Aorta (tissue), 5 donors: ENCODE measurements at regions not wholly inside any gene's neighbourhood (a gene's known extent, or its start where the extent isn't known, plus 50 kb on each side); places are given as distances from the start of the nearest gene placed in this dataset.

Source experiments
- ATAC-seq: fragments of 200-7000 bp; cut with Tn5 transposase; one replicate; pipeline ENCODE4 v1.9.1; 2022; ENCODE audit warnings: moderate library complexity; ENCODE audit not compliant: low FRiP score
- DNase-seq, 2 donors: peaks; one replicate each; pipeline ENCODE4 v3.0.0-alpha.2; 2020
- H3K27ac ChIP-seq, 2 donors: one replicate each; pipeline ENCODE4 v1.5.1; 2013; ENCODE audit warnings: low read length in 2 of 2, mild to moderate bottlenecking in 2 of 2, moderate library complexity in 2 of 2, control low read depth in 1 of 2, inconsistent platforms in 1 of 2, low read depth in 1 of 2
- H3K27me3 ChIP-seq, 2 donors: one replicate each; pipeline ENCODE4 v1.6.1; 2013; ENCODE audit warnings: control low read depth in 1 of 2, low read length in 1 of 2, mild to moderate bottlenecking in 1 of 2, moderate library complexity in 1 of 2; ENCODE audit not compliant: insufficient read depth in 2 of 2, control insufficient read depth in 1 of 2
- H3K36me3 ChIP-seq, 2 donors: one replicate each; pipeline ENCODE4 v1.6.1; 2013; ENCODE audit warnings: control low read depth in 1 of 2, low read length in 1 of 2, mild to moderate bottlenecking in 1 of 2; ENCODE audit not compliant: insufficient read depth in 2 of 2, control insufficient read depth in 1 of 2
- H3K4me1 ChIP-seq, 2 donors: one replicate each; pipeline ENCODE4 v1.6.1; 2013; ENCODE audit warnings: low read length in 2 of 2, control low read depth in 1 of 2, mild to moderate bottlenecking in 1 of 2, moderate library complexity in 1 of 2; ENCODE audit not compliant: insufficient read depth in 2 of 2, control insufficient read depth in 1 of 2
- H3K4me3 ChIP-seq, 2 donors: one replicate each; pipeline ENCODE4 v1.5.1; 2013; ENCODE audit warnings: low read length in 2 of 2, control low read depth in 1 of 2, mild to moderate bottlenecking in 1 of 2
- H3K9me3 ChIP-seq: one replicate; pipeline ENCODE4 v1.6.1; 2013; ENCODE audit warnings: mild to moderate bottlenecking, low read length; ENCODE audit not compliant: control insufficient read depth
- WGBS, 2 donors: extraction: QIAGEN DNeasy Blood & Tissue Kit; methylation state at CpG; one replicate each; pipeline ENCODE4 v1.1.7; 2013; 5-methylcytosine and 5-hydroxymethylcytosine counted together
- intact Hi-C, 2 donors: fragments of 100-400 bp; cut with DNase I; formaldehyde crosslinking; loops; one replicate each; pipeline versions ENCODE4 v1.14.2 to v1.15.0; 2022
- donor health status: healthy with polysubstance abuse.
- donor health status: Bipolar disorder and iron deficiency.
- donor health status: DM: no; HTN: no; CAD: no.
- donor health status: DM: no; HTN: no; CAD: no.
- donor health status: DM: yes; HTN: yes; CAD: no.

GRCh38 chr7:118075936-118076335 lies 108.0 kb upstream of the LSM8 start:
- WGBS, 2 donors: 91 to 94% methylated on average over 2 of the region's 2 CpGs
- Histone ChIP-seq H3K4me3 (no peak overlapping the region), H3K27ac (no peak overlapping the region), H3K9me3 (no peaks in the 10 kb centered on the region), H3K36me3 (no peaks in the 10 kb centered on the region), H3K4me1 (no peaks in the 10 kb centered on the region), H3K27me3 (no peaks in the 10 kb centered on the region)
- DNase-seq: no peak
- ATAC-seq: no peak
- intact Hi-C loops: no loop called here

DNA sequence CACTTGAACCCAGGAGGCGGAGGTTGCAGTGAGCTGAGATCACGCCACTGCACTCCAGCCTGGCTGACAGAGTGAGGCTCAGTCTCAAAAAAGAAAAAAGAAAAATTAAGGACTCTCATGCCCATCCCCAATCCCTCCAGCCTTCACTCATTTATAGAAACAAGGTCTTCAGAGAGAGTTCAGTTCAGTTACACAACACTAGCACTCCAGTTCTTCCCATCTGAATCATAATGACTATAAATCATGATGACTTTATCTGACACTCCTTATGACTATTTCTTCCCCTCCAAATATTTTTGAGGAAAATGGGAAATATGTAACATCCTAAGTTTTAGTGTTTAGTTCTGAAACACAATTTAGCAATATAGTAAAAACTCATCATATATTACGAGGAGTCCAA lies 107.4 kb upstream of the LSM8 start:
- DNase-seq: no peak
- Histone ChIP-seq H3K36me3 (no peaks in the 10 kb centered on the region), H3K9me3 (no peaks in the 10 kb centered on the region), H3K4me3 (no peak overlapping the region), H3K4me1 (no peaks in the 10 kb centered on the region), H3K27ac (no peak overlapping the region), H3K27me3 (no peaks in the 10 kb centered on the region)
- ATAC-seq: no peak
- 96% methylated on average over 3 of the region's 3 CpGs for WGBS, 2 donors
- intact Hi-C loops: no loop called here

DNA sequence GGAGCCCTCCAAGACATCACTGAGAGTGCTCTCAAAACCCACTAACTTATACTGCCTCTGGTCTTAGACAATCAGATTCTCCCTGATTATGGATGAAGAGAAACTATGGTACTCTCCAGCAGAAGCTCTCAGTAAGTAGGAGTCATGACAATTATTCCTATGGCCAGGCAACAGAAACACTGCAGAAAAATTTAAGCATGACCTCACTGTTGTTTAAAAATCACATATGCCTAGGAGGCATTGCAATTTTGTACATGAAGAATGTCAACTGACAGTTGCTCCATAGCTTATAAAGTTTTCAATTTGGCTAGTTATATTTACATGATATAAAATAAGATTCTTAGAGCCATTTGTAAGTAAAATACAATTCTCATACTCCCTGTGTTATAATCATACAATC lies 105.9 kb upstream of the LSM8 start:
- Histone ChIP-seq H3K9me3 (no peaks in the 10 kb centered on the region), H3K27ac (no peak overlapping the region), H3K27me3 (no peaks in the 10 kb centered on the region), H3K4me3 (no peak overlapping the region), H3K4me1 (no peaks in the 10 kb centered on the region), H3K36me3 (no peaks in the 10 kb centered on the region)
- no peak for DNase-seq
- no peak for ATAC-seq
- intact Hi-C loops: no loop called here

GRCh38 chr7:118079369-118079768 lies 104.6 kb upstream of the LSM8 start:
- WGBS, 2 donors: 63 to 84% methylated on average over 1 of the region's 1 CpG
- Histone ChIP-seq H3K27me3 (no peaks in the 10 kb centered on the region), H3K36me3 (no peaks in the 10 kb centered on the region), H3K4me3 (no peak overlapping the region), H3K9me3 (no peaks in the 10 kb centered on the region), H3K27ac (no peak overlapping the region), H3K4me1 (no peaks in the 10 kb centered on the region)
- DNase-seq: no peak
- intact Hi-C loops: no loop called here
- no peak for ATAC-seq

- intact Hi-C loops: no loop called here
- no peak for DNase-seq
- H3K4me3 ChIP-seq: no peak overlapping the region
- no peaks in the 10 kb centered on the region for H3K36me3 ChIP-seq
- H3K4me1 ChIP-seq: no peaks in the 10 kb centered on the region
- WGBS, 2 donors: 70 to 79% methylated on average over 3 of the region's 3 CpGs
- H3K27me3 ChIP-seq: no peaks in the 10 kb centered on the region
- no peak overlapping the region for H3K27ac ChIP-seq
- no peaks in the 10 kb centered on the region for H3K9me3 ChIP-seq
- no peak for ATAC-seq
Measured at GRCh38 chr7:118080947-118081346, 103.0 kb upstream of the LSM8 start.

- H3K4me1 ChIP-seq: no peaks in the 10 kb centered on the region
- H3K36me3 ChIP-seq: no peaks in the 10 kb centered on the region
- no peak overlapping the region for H3K4me3 ChIP-seq
- no peak for DNase-seq
- intact Hi-C loops: no loop called here
- ATAC-seq: no peak
- H3K27me3 ChIP-seq: no peaks in the 10 kb centered on the region
- H3K27ac ChIP-seq: no peak overlapping the region
- no peaks in the 10 kb centered on the region for H3K9me3 ChIP-seq
Measured at GRCh38 chr7:118082506-118082905, 101.5 kb upstream of the LSM8 start.

DNA sequence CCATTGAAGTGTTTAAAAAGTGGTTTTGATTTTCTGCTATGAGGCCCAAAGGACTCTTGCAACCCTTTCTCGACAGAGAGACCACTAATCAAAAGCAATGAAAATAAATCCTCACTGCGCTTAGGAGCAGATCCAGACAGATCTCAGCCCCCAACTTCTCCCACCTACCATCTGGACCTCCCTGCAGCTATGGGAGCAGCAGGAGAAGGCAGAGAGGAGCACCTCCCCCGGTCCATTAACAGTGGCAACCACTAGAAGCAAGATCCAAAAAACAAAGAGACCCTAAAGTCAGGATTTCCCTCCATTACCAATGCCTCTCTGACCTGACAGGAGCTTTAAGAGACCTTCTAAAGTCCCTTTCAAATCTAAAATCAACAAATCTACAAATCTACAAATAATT lies 99.0 kb upstream of the LSM8 start:
- Histone ChIP-seq H3K9me3 (no peaks in the 10 kb centered on the region), H3K36me3 (no peaks in the 10 kb centered on the region), H3K4me3 (no peak overlapping the region), H3K27ac (no peak overlapping the region), H3K27me3 (no peaks in the 10 kb centered on the region), H3K4me1 (no peaks in the 10 kb centered on the region)
- ATAC-seq: no peak
- DNase-seq: no peak
- intact Hi-C loops: no loop called here
- 17 to 44% methylated on average over 3 of the region's 3 CpGs for WGBS, 2 donors

- intact Hi-C loops: no loop called here
- 72 to 79% methylated on average over 2 of the region's 2 CpGs for WGBS, 2 donors
- DNase-seq: no peak
- ATAC-seq: no peak
- Histone ChIP-seq H3K36me3 (no peaks in the 10 kb centered on the region), H3K4me1 (no peaks in the 10 kb centered on the region), H3K27ac (no peak overlapping the region), H3K4me3 (no peak overlapping the region), H3K27me3 (no peaks in the 10 kb centered on the region), H3K9me3 (no peaks in the 10 kb centered on the region)
Measured at GRCh38 chr7:118087126-118087525, 96.8 kb upstream of the LSM8 start.

DNA sequence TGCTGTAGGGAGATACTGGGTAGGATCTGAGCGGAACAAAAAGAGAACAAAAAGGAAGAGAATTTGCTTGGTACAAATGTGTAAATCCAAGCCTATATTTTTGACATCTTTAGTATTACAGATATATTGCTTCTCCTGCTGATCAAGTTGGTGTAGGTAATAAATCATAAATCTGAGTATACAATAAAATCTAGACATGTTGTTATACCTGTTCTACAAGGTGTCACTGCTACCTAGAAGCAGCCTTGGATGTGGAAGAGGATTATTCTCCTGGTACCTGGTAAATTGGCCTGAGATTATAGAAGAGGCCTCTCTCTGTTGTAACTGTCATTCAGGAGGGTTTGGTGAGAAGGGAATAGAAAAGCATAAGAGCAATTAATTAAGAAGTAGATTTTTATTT lies 89.9 kb upstream of the LSM8 start:
- ATAC-seq: no peak
- H3K9me3 ChIP-seq: peaks cover 1% of the 10 kb centered on the region
- no peak overlapping the region for H3K4me3 ChIP-seq
- H3K27me3 ChIP-seq: no peaks in the 10 kb centered on the region
- no peaks in the 10 kb centered on the region for H3K4me1 ChIP-seq
- DNase-seq: no peak
- intact Hi-C loops: no loop called here
- H3K36me3 ChIP-seq: no peaks in the 10 kb centered on the region
- WGBS, 2 donors: 91 to 94% methylated on average over 1 of the region's 1 CpG
- no peak overlapping the region for H3K27ac ChIP-seq
